Testis (tissue), 2 donors: ENCODE measurements at regions not wholly inside any gene's neighbourhood (a gene's known extent, or its start where the extent isn't known, plus 50 kb on each side); places are given as distances from the start of the nearest gene placed in this dataset.

Source experiments
- DNase-seq: peaks from one replicate; pipeline ENCODE4 v3.0.0-alpha.2; 2019
- H3K27ac ChIP-seq, 2 donors: fragments of 200-600 bp; sonication (generic); one replicate each; pipeline ENCODE4 v1.5.1; 2019
- H3K27me3 ChIP-seq: fragments of 200-600 bp; sonication (generic); one replicate; pipeline ENCODE4 v1.5.1; 2019
- H3K36me3 ChIP-seq: fragments of 200-600 bp; sonication (generic); one replicate; pipeline ENCODE4 v1.5.1; 2017; ENCODE audit warnings: low read depth; ENCODE audit errors: missing control alignments
- H3K4me1 ChIP-seq: fragments of 200-600 bp; sonication (generic); one replicate; pipeline ENCODE4 v1.5.1; 2019
- H3K4me3 ChIP-seq, 2 donors: fragments of 200-600 bp; sonication (generic); one replicate each; pipeline ENCODE4 v1.5.1; 2017 to 2019
- H3K9me3 ChIP-seq: fragments of 200-600 bp; sonication (generic); one replicate; pipeline ENCODE4 v1.5.1; 2017
- POLR2A ChIP-seq: fragments of 450-650 bp; IDR thresholded peaks from one replicate; pipeline ENCODE4 v1.6.1; 2017; ENCODE audit warnings: antibody characterized with exemption, mild to moderate bottlenecking, moderate library complexity
- WGBS, 2 donors: methylation state at CpG; one replicate each; pipeline ENCODE4 v1.1.5; 2018; 5-methylcytosine and 5-hydroxymethylcytosine counted together
- intact Hi-C: fragments of 100-400 bp; cut with DNase I; formaldehyde crosslinking; loops from one replicate; pipeline ENCODE4 v1.15.1; 2023; ENCODE audit warnings: low total_unique reads
- TF ChIP-seq, protein P1 (sequence below), 3 experiments: fragments of 450-650 bp in 2 of 3; fragments of 200-600 bp in 1 of 3; sonication (generic) in 1 of 3; IDR thresholded peaks; one replicate each; pipeline ENCODE4 v1.5.1; 2016 to 2019; ENCODE audit warnings: antibody characterized with exemption in 3 of 3, mild to moderate bottlenecking in 2 of 3, moderate library complexity in 1 of 3

GRCh38 chr1:112140743-112141142, 151.3 kb upstream of the KCND3 start:
- Histone ChIP-seq H3K27me3 (no peaks in the 10 kb centered on the region), H3K27ac (no peak overlapping the region)
- 44 to 45% methylated on average over 2 of the region's 2 CpGs for WGBS, 2 donors

GRCh38 chr1:112141301-112141700, 151.8 kb upstream of the KCND3 start:
- intact Hi-C loops: no loop called here
- 37 to 48% methylated on average over 5 of the region's 5 CpGs for WGBS, 2 donors
- Histone ChIP-seq H3K4me1 (peaks cover 18% of the 10 kb centered on the region), H3K36me3 (no peaks in the 10 kb centered on the region), H3K27ac (no peak overlapping the region), H3K9me3 (no peaks in the 10 kb centered on the region), H3K27me3 (no peaks in the 10 kb centered on the region), H3K4me3 (no peak overlapping the region)
- DNase-seq: no peak
- TF ChIP-seq, protein P1, sequence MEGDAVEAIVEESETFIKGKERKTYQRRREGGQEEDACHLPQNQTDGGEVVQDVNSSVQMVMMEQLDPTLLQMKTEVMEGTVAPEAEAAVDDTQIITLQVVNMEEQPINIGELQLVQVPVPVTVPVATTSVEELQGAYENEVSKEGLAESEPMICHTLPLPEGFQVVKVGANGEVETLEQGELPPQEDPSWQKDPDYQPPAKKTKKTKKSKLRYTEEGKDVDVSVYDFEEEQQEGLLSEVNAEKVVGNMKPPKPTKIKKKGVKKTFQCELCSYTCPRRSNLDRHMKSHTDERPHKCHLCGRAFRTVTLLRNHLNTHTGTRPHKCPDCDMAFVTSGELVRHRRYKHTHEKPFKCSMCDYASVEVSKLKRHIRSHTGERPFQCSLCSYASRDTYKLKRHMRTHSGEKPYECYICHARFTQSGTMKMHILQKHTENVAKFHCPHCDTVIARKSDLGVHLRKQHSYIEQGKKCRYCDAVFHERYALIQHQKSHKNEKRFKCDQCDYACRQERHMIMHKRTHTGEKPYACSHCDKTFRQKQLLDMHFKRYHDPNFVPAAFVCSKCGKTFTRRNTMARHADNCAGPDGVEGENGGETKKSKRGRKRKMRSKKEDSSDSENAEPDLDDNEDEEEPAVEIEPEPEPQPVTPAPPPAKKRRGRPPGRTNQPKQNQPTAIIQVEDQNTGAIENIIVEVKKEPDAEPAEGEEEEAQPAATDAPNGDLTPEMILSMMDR (IDR thresholded peaks at IDR 0.05): no peak
- TF ChIP-seq POLR2A: no peak

More at GRCh38 chr1:112140743-112141142, 151.3 kb upstream of the KCND3 start:
- Histone ChIP-seq H3K9me3 (no peaks in the 10 kb centered on the region), H3K36me3 (no peaks in the 10 kb centered on the region), H3K4me1 (peaks cover 18% of the 10 kb centered on the region), H3K4me3 (no peak overlapping the region)
- TF ChIP-seq, protein P1 (IDR thresholded peaks at IDR 0.05): no peak
- TF ChIP-seq POLR2A: no peak
- DNase-seq: no peak
- intact Hi-C loops: no loop called here

DNA sequence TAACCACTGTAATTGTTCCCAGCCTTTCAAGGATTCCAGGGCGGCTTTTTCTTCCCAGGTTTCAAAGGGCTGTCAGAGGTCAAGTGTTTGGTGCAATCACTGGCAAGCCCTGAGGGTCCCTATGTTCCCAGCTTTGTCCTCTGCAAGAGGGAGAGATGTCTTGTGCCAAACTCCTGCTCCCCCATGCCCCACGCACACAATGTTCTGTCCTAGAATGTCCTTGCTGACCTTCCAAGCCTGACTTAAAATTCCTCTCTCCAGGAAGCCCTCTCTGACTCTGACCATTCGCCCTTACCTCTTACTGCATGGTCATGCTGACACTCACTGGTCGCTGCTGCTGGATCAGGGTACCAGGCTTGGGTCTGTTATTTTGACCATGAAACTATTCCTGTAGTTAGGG, 152.5 kb upstream of the KCND3 start:
- 22 to 26% methylated on average over 4 of the region's 4 CpGs for WGBS, 2 donors
- Histone ChIP-seq H3K4me3 (no peak overlapping the region), H3K9me3 (no peaks in the 10 kb centered on the region), H3K4me1 (peaks cover 18% of the 10 kb centered on the region), H3K27ac (no peak overlapping the region), H3K27me3 (no peaks in the 10 kb centered on the region), H3K36me3 (no peaks in the 10 kb centered on the region)
- intact Hi-C loops: no loop called here
- DNase-seq: peak; percentile 61
- no peak for TF ChIP-seq POLR2A
- TF ChIP-seq, protein P1 (IDR thresholded peaks at IDR 0.05): no peak

DNA sequence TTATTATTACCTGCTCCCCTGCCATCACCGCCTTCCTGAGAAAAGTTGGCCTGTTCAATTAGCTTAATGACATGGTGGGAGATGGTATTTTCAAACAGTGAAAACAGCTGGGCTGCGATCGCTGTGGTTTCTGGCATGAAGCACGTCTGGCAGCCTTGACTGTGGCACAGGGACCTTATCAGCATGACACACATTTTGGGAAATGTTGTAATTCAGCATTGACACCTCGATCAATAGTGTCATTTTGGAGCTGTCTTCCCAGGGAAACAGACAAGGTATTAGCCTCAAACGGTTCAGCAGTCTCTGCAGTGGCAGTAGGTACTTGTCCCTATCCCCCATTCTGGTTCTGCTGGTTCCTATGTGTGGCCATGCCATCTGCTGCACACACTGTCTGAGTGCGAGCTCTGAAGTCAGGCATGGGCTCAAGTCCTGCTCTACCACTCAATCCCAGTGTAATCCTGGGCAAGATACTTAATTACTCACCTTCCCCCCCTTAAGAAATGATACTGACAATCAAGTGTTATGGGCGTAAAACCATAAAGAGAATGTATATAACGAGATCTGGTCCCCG, 154.5 kb upstream of the KCND3 start:
- 66 to 69% methylated on average over 10 of the region's 10 CpGs for WGBS, 2 donors
- no peak overlapping the region for H3K4me3 ChIP-seq
- no peak overlapping the region for H3K27ac ChIP-seq
- no peak for TF ChIP-seq POLR2A
- TF ChIP-seq, protein P1 (IDR thresholded peaks at IDR 0.05): no peak
- intact Hi-C loops: no loop called here
- no peaks in the 10 kb centered on the region for H3K27me3 ChIP-seq
- no peak for DNase-seq
- H3K9me3 ChIP-seq: no peaks in the 10 kb centered on the region
- H3K4me1 ChIP-seq: peaks cover 18% of the 10 kb centered on the region
- no peaks in the 10 kb centered on the region for H3K36me3 ChIP-seq

DNA sequence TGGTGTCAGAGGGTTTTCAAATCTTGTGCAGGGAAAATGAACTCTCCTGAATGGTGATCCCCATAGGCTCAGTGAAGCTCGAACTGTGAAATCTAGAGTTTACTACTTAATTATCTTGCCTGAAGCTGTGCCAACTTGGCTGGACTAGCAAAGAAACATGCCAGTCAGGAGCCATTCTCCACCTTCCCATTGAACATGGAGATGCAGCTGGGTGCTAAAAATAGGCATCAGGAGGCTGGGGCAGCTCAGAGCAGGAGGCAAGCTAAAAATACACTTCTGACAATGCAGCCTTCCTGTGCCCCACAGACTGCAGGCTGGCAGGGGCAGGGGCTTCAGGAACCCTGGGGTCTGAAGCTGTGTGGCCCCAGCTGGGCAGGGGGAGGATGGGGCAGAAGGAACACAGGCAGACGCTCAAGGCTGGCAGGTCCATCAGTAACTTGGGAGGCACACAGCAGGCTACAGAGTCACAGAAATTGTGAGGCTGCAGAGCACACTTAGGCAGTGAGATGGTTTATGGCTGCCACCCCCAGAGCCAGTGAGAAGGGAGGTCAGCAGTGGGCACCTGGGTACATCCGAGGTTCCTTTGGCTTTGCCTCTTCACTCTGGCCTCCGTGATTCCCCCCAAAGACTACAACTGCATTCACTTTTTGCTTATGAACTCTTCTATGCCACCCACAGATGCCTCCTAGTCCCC, 155.4 kb upstream of the KCND3 start:
- Histone ChIP-seq H3K9me3 (no peaks in the 10 kb centered on the region), H3K4me1 (peaks cover 18% of the 10 kb centered on the region), H3K36me3 (no peaks in the 10 kb centered on the region), H3K4me3 (no peak overlapping the region), H3K27ac (no peak overlapping the region), H3K27me3 (no peaks in the 10 kb centered on the region)
- intact Hi-C loops: no loop called here
- DNase-seq: peak; percentile 21
- TF ChIP-seq POLR2A: no peak
- TF ChIP-seq, protein P1 (IDR thresholded peaks at IDR 0.05): no peak
- 47 to 66% methylated on average over 4 of the region's 4 CpGs for WGBS, 2 donors
